ENCODE measurements at regions not wholly inside any gene's neighbourhood (a gene's known extent, or its start where the extent isn't known, plus 50 kb on each side); places are given as distances from the start of the nearest gene placed in this dataset.

DNA sequence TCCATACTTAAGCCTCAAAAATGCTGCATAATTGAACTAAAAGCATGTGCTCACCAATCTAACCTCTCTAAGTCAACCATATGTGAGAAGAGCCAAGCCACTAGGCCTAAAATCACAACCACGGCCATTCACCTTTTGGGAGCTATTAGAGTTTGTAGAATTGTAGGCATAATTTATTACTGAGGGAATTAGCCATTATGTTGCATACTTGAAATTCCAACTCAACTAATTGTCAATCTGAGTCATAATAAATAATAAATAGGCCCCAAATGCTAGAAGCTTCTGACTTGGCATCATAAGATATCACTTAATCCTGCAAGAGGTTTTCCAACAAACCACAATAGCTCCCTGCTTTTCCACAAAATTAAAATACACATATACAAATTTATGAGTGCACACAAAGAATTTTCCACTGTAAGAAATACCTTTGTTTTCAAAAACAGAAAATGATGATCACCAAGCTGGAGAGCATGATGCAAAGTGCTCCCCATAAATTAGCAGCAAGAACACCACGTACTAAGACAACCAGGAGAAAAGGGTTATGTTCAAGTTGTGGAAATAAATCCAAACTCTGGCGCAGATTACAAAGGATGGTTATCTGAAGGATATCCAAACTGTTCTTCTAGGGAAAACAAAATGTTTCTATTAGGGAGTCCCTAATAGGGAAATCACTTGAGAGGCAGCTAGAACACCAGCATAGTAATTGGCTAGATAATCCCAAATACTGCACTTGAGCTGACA lies 250.0 kb upstream of the SLC30A5 start:
- TF ChIP-seq POLR2A (IDR thresholded peaks at IDR 0.05; ENCODE audit: low read length): no peak
- no peak for TF ChIP-seq GATA1 (IDR thresholded peaks at IDR 0.05; ENCODE audit: low read depth, low read length)
